Mononuclear cell (primary cell): ENCODE measurements at regions not wholly inside any gene's neighbourhood (a gene's known extent, or its start where the extent isn't known, plus 50 kb on each side); places are given as distances from the start of the nearest gene placed in this dataset.
"Not testable (repeated sequence)": the region's sequence is repeated elsewhere in the genome, so short reads cannot be mapped to it uniquely, and the experiment has no call there.

Experiments used
- H3K27me3 ChIP-seq: 2 replicates; pipeline ENCODE4 v1.6.0; 2011; ENCODE audit warnings: low read length, control low read depth; ENCODE audit not compliant: insufficient read depth
- H3K4me1 ChIP-seq: 2 replicates; pipeline ENCODE4 v1.5.1; 2011; ENCODE audit warnings: mild to moderate bottlenecking, low read length, control low read depth; ENCODE audit not compliant: insufficient read depth
- H3K4me3 ChIP-seq: 2 replicates; pipeline ENCODE4 v1.5.1; 2011; ENCODE audit warnings: mild to moderate bottlenecking, low read length, moderate library complexity
- H3K9me3 ChIP-seq: 2 replicates; pipeline ENCODE4 v1.5.1; 2011; ENCODE audit warnings: low read depth, mild to moderate bottlenecking, control low read depth, low read length

GRCh38 chr12:68387338-68387737 is 55.2 kb upstream of the MDM1 start:
- Histone ChIP-seq H3K27me3 (no peaks in the 10 kb centered on the region), H3K9me3 (peaks cover 6% of the 10 kb centered on the region), H3K4me1 (peaks cover 26% of the 10 kb centered on the region), H3K4me3 (no peak overlapping the region)

- peaks cover 6% of the 10 kb centered on the region for H3K9me3 ChIP-seq
- peaks cover 16% of the 10 kb centered on the region for H3K4me1 ChIP-seq
- no peaks in the 10 kb centered on the region for H3K27me3 ChIP-seq
- H3K4me3 ChIP-seq: no peak overlapping the region
Observed at GRCh38 chr12:68389305-68389704, 57.1 kb upstream of the MDM1 start.

- Histone ChIP-seq H3K4me1 (peaks cover 12% of the 10 kb centered on the region), H3K27me3 (no peaks in the 10 kb centered on the region)
Observed at GRCh38 chr12:68391937-68392336, 59.8 kb upstream of the MDM1 start.

GRCh38 chr12:68392376-68392775 is 60.2 kb upstream of the MDM1 start:
- Histone ChIP-seq H3K4me1 (peaks cover 12% of the 10 kb centered on the region), H3K9me3 (peaks cover 6% of the 10 kb centered on the region), H3K4me3 (no peak overlapping the region), H3K27me3 (no peaks in the 10 kb centered on the region)

More at GRCh38 chr12:68391937-68392336, 59.8 kb upstream of the MDM1 start:
- no peak overlapping the region for H3K4me3 ChIP-seq
- peaks cover 6% of the 10 kb centered on the region for H3K9me3 ChIP-seq

- peaks cover 6% of the 10 kb centered on the region for H3K9me3 ChIP-seq
- H3K27me3 ChIP-seq: no peaks in the 10 kb centered on the region
- H3K4me3 ChIP-seq: no peak overlapping the region
- peaks cover 12% of the 10 kb centered on the region for H3K4me1 ChIP-seq
Observed at GRCh38 chr12:68393417-68393816, 61.3 kb upstream of the MDM1 start.

- Histone ChIP-seq H3K4me3 (no peak overlapping the region), H3K27me3 (no peaks in the 10 kb centered on the region), H3K4me1 (no peaks in the 10 kb centered on the region), H3K9me3 (no peaks in the 10 kb centered on the region)
Observed at GRCh38 chr12:68397566-68398158, 65.5 kb upstream of the MDM1 start.

- not testable (repeated sequence) for H3K27me3 ChIP-seq, H3K9me3 ChIP-seq, H3K4me1 ChIP-seq, H3K4me3 ChIP-seq
Observed at GRCh38 chr12:68398689-68399088, 66.5 kb upstream of the MDM1 start.

- no peaks in the 10 kb centered on the region for H3K27me3 ChIP-seq
- no peak overlapping the region for H3K4me3 ChIP-seq
- H3K9me3 ChIP-seq: no peaks in the 10 kb centered on the region
- H3K4me1 ChIP-seq: peaks cover 5% of the 10 kb centered on the region
Observed at GRCh38 chr12:68400226-68400829, 68.2 kb upstream of the MDM1 start.

GRCh38 chr12:68402422-68402821 is 70.3 kb upstream of the MDM1 start:
- no peaks in the 10 kb centered on the region for H3K9me3 ChIP-seq
- no peak overlapping the region for H3K4me3 ChIP-seq
- no peaks in the 10 kb centered on the region for H3K27me3 ChIP-seq
- H3K4me1 ChIP-seq: peaks cover 24% of the 10 kb centered on the region

- no peak overlapping the region for H3K4me3 ChIP-seq
- peaks cover 24% of the 10 kb centered on the region for H3K4me1 ChIP-seq
- no peaks in the 10 kb centered on the region for H3K27me3 ChIP-seq
- no peaks in the 10 kb centered on the region for H3K9me3 ChIP-seq
Observed at GRCh38 chr12:68403296-68403695, 71.1 kb upstream of the MDM1 start.

- Histone ChIP-seq H3K4me1 (peaks cover 24% of the 10 kb centered on the region), H3K4me3 (no peak overlapping the region), H3K9me3 (no peaks in the 10 kb centered on the region), H3K27me3 (no peaks in the 10 kb centered on the region)
Observed at GRCh38 chr12:68403711-68404110, 71.5 kb upstream of the MDM1 start.

GRCh38 chr12:68405343-68405781 is 73.2 kb upstream of the MDM1 start:
- Histone ChIP-seq H3K4me1 (peaks cover 31% of the 10 kb centered on the region), H3K27me3 (no peaks in the 10 kb centered on the region), H3K4me3 (no peak overlapping the region), H3K9me3 (no peaks in the 10 kb centered on the region)

GRCh38 chr12:68406134-68406576 is 74.0 kb upstream of the MDM1 start:
- Histone ChIP-seq H3K27me3 (no peaks in the 10 kb centered on the region), H3K4me3 (no peak overlapping the region), H3K4me1 (peaks cover 31% of the 10 kb centered on the region), H3K9me3 (no peaks in the 10 kb centered on the region)

GRCh38 chr12:68406911-68407310 is 74.7 kb upstream of the MDM1 start:
- Histone ChIP-seq H3K9me3 (no peaks in the 10 kb centered on the region), H3K4me3 (no peak overlapping the region), H3K4me1 (peaks cover 31% of the 10 kb centered on the region), H3K27me3 (no peaks in the 10 kb centered on the region)

- Histone ChIP-seq H3K4me1 (peaks cover 29% of the 10 kb centered on the region), H3K27me3 (no peaks in the 10 kb centered on the region)
Observed at GRCh38 chr12:68410018-68410660, 78.0 kb upstream of the MDM1 start.

GRCh38 chr12:68411371-68411770 is 79.2 kb upstream of the MDM1 start:
- H3K4me3 ChIP-seq: no peak overlapping the region
- peaks cover 16% of the 10 kb centered on the region for H3K4me1 ChIP-seq
- no peaks in the 10 kb centered on the region for H3K27me3 ChIP-seq
- H3K9me3 ChIP-seq: no peaks in the 10 kb centered on the region

More at GRCh38 chr12:68410018-68410660, 78.0 kb upstream of the MDM1 start:
- Histone ChIP-seq H3K4me3 (no peak overlapping the region), H3K9me3 (no peaks in the 10 kb centered on the region)
